PC-3 (cell line): ENCODE measurements at regions not wholly inside any gene's neighbourhood (a gene's known extent, or its start where the extent isn't known, plus 50 kb on each side); places are given as distances from the start of the nearest gene placed in this dataset.

Experiments used
- ATAC-seq: fragments of 200-7000 bp; cut with Tn5 transposase; 2 replicates; pipeline ENCODE4 v1.9.1; 2020; ENCODE audit warnings: mild to moderate bottlenecking, moderate library complexity
- BruUV-seq: library from RNA; stranded (reverse); fragments of 400-500 nt; replicated peaks from 2 replicates; lab custom pipeline; 2021; lab: Mats Ljungman, UMichigan
- CTCF ChIA-PET: fragments of 300-600 bp; sonication (Branson Sonifier 250); formaldehyde crosslinking; loops from one replicate; lab custom pipeline; 2022; ENCODE audit warnings: antibody characterized with exemption; lab: Charles Lee
- POLR2A ChIA-PET: fragments of 300-600 bp; sonication (Branson Sonifier 250); formaldehyde crosslinking; loops from one replicate; lab custom pipeline; 2022; ENCODE audit warnings: antibody characterized with exemption; ENCODE audit not compliant: unreplicated experiment; lab: Charles Lee
- DNase-seq: peaks from one replicate; pipeline ENCODE4 v3.0.0-alpha.2; 2015
- H2AFZ ChIP-seq: fragments of 300-600 bp; sonication (generic); 2 replicates; pipeline ENCODE4 v1.6.0; 2016; ENCODE audit warnings: antibody characterized with exemption, low read length
- H3F3A ChIP-seq: fragments of 300-600 bp; sonication (generic); one replicate; pipeline ENCODE4 v1.6.0; 2017; ENCODE audit warnings: antibody characterized with exemption, low read length, control low read depth, mild to moderate bottlenecking; ENCODE audit not compliant: unreplicated experiment
- H3K27ac ChIP-seq: fragments of 300-600 bp; sonication (generic); 2 replicates; pipeline ENCODE4 v1.5.1; 2016; ENCODE audit warnings: mild to moderate bottlenecking, low read length
- H3K27me3 ChIP-seq: fragments of 300-600 bp; sonication (generic); 2 replicates; pipeline ENCODE4 v1.6.1; 2016; ENCODE audit warnings: low read length, mixed read lengths
- H3K36me3 ChIP-seq: fragments of 300-600 bp; sonication (generic); 2 replicates; pipeline ENCODE4 v1.6.1; 2016; ENCODE audit warnings: low read depth, mixed run types, low read length, mixed read lengths
- H3K4me1 ChIP-seq: fragments of 300-600 bp; sonication (generic); 2 replicates; pipeline ENCODE4 v1.5.1; 2016; ENCODE audit warnings: low read length; ENCODE audit not compliant: insufficient read depth
- H3K4me2 ChIP-seq: fragments of 300-600 bp; sonication (generic); 2 replicates; pipeline ENCODE4 v1.6.0; 2016; ENCODE audit warnings: low read length
- H3K4me3 ChIP-seq: fragments of 300-600 bp; sonication (generic); 2 replicates; pipeline ENCODE4 v1.5.1; 2016; ENCODE audit warnings: mild to moderate bottlenecking, low read length, mixed read lengths
- H3K79me2 ChIP-seq: fragments of 300-600 bp; sonication (generic); 2 replicates; pipeline ENCODE4 v1.6.1; 2017; ENCODE audit warnings: low read length, mixed read lengths
- H3K9ac ChIP-seq: fragments of 300-600 bp; sonication (generic); 2 replicates; pipeline ENCODE4 v1.6.0; 2016; ENCODE audit warnings: mild to moderate bottlenecking, low read length
- H3K9me2 ChIP-seq: fragments of 300-600 bp; sonication (generic); replicated peaks from 2 replicates; pipeline ENCODE4 v1.6.1; 2016; ENCODE audit warnings: mixed run types, low read length, mixed read lengths
- H3K9me3 ChIP-seq: fragments of 300-600 bp; sonication (generic); 2 replicates; pipeline ENCODE4 v1.6.1; 2016; ENCODE audit warnings: low read length, mixed read lengths
- H4K20me1 ChIP-seq: fragments of 300-600 bp; sonication (generic); 2 replicates; pipeline ENCODE4 v1.6.1; 2016; ENCODE audit warnings: low read length, mixed read lengths
- EZH2 ChIP-seq: fragments of 300-600 bp; sonication (generic); IDR thresholded peaks from one replicate; pipeline ENCODE4 v1.6.1; 2017; ENCODE audit warnings: antibody characterized with exemption, mild to moderate bottlenecking, low read length; ENCODE audit not compliant: unreplicated experiment
- EZH2phosphoT487 ChIP-seq: fragments of 300-600 bp; sonication (generic); IDR thresholded peaks from 2 replicates; pipeline ENCODE4 v1.6.1; 2018; ENCODE audit warnings: mild to moderate bottlenecking, antibody characterized with exemption, low read length, borderline replicate concordance
- intact Hi-C: fragments of 100-400 bp; cut with micrococcal nuclease; formaldehyde crosslinking; loops from 2 replicates; pipeline ENCODE4 v1.9.0; 2023
- TF ChIP-seq, protein P1 (sequence below): fragments of 300-600 bp; sonication (generic); conservative IDR thresholded peaks from 2 replicates; pipeline ENCODE4 v1.5.1; 2017; ENCODE audit warnings: antibody characterized with exemption, low read depth, mild to moderate bottlenecking, low read length

DNA sequence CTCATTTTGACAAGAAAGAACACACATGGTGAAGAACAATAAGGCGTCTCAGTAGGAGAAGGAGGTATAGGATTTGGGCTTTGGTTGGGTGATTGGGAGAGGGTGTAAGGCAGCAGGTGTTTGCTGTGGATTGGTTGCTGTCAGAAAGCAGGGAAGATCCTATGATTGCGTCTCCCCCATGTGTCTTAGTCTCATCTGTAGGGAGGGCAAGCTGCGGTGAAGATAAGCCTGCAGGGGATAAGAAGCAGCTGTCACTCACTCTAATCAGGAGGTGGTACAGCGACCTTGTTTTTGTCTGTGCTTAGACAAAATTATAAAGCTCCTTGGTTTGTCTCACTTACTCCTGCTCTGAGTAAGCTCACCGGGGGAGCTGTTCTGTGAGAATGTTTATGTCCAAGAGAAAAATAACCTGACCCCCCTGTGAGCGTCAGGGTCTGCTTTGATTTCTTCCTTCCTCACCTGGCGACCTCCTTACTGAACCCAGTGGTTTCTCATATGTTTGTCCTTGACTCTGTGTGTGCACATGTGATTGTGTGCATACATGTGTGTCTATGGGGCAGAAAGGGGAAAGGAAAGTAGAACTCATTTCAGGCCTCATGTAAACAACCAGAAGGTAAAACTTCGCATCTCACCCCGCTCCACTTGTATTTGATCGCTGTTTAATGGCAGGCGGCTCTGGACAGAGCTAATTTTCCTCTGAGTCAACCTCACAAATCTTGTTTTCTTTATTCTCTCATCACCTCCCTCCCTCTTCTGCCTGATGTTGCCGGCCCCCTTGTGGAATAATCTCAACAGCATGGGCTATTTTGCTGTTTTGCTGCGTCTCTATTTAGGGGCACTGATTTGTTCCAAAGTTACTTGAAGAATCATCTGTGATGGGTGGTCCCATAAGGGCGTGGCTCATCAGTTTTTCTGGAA, 105.6 kb downstream of the TENT4A start:
- no peak for TF ChIP-seq EZH2phosphoT487
- TF ChIP-seq, protein P1, sequence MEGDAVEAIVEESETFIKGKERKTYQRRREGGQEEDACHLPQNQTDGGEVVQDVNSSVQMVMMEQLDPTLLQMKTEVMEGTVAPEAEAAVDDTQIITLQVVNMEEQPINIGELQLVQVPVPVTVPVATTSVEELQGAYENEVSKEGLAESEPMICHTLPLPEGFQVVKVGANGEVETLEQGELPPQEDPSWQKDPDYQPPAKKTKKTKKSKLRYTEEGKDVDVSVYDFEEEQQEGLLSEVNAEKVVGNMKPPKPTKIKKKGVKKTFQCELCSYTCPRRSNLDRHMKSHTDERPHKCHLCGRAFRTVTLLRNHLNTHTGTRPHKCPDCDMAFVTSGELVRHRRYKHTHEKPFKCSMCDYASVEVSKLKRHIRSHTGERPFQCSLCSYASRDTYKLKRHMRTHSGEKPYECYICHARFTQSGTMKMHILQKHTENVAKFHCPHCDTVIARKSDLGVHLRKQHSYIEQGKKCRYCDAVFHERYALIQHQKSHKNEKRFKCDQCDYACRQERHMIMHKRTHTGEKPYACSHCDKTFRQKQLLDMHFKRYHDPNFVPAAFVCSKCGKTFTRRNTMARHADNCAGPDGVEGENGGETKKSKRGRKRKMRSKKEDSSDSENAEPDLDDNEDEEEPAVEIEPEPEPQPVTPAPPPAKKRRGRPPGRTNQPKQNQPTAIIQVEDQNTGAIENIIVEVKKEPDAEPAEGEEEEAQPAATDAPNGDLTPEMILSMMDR = peak; percentile 39; the same call in 1 of the 2 replicates
- Histone ChIP-seq H3K27me3 (peaks cover 84% of the 10 kb centered on the region), H4K20me1 (no peaks in the 10 kb centered on the region), H3F3A (no peaks in the 10 kb centered on the region), H3K9ac (no peak overlapping the region), H3K4me3 (no peak overlapping the region), H3K4me1 (no peaks in the 10 kb centered on the region), H3K9me2 (0 out of 2 replicates have a peak, but pooled peaks cover 3% of the 10 kb centered on the region), H3K27ac (no peak overlapping the region), H3K36me3 (no peaks in the 10 kb centered on the region), H3K79me2 (no peaks in the 10 kb centered on the region), H3K4me2 (no peak overlapping the region), H2AFZ (no peak overlapping the region), H3K9me3 (peaks cover 10% of the 10 kb centered on the region; the same call in 1 of the 2 replicates)
- ATAC-seq = no peak
- DNase-seq = peak; percentile 25
- CTCF ChIA-PET = no interaction called here
- no TSS peak for BruUV-seq
- POLR2A ChIA-PET = no interaction called here
- intact Hi-C loops = loop anchor here (1.0 kb wide), 1 partner anchor 54 kb away; no protein-coding TSS in a partner anchor

GRCh38 chr5:6819521-6819920, 106.3 kb downstream of the TENT4A start:
- H2AFZ ChIP-seq = no peak overlapping the region
- no peak overlapping the region for H3K27ac ChIP-seq
- BruUV-seq = no TSS peak
- H3K4me2 ChIP-seq = no peak overlapping the region
- H3K27me3 ChIP-seq = peaks cover 84% of the 10 kb centered on the region
- ATAC-seq (no peak), DNase-seq (no peak)
- H3K36me3 ChIP-seq = no peaks in the 10 kb centered on the region
- H3K9me3 ChIP-seq = peaks cover 10% of the 10 kb centered on the region; the same call in 1 of the 2 replicates
- no peak for TF ChIP-seq EZH2
- no peak for TF ChIP-seq EZH2phosphoT487
- TF ChIP-seq, protein P1 = no peak
- no peaks in the 10 kb centered on the region for H4K20me1 ChIP-seq
- ChIA-PET CTCF (no interaction called here), POLR2A (no interaction called here)
- 0 out of 2 replicates have a peak, but pooled peaks cover 3% of the 10 kb centered on the region for H3K9me2 ChIP-seq
- intact Hi-C loops = loop anchor here (1.0 kb wide), 1 partner anchor 54 kb away; no protein-coding TSS in a partner anchor
- H3K9ac ChIP-seq = no peak overlapping the region
- no peaks in the 10 kb centered on the region for H3F3A ChIP-seq
- H3K79me2 ChIP-seq = no peaks in the 10 kb centered on the region
- no peaks in the 10 kb centered on the region for H3K4me1 ChIP-seq
- H3K4me3 ChIP-seq = no peak overlapping the region
